Lower leg skin (tissue), 3 donors: ENCODE measurements at regions not wholly inside any gene's neighbourhood (a gene's known extent, or its start where the extent isn't known, plus 50 kb on each side); places are given as distances from the start of the nearest gene placed in this dataset.

Experiments used
- CTCF ChIP-seq, 3 donors: fragments of 450-650 bp; IDR thresholded peaks; one replicate each; pipeline ENCODE4 v1.5.1; 2016; ENCODE audit warnings: antibody characterized with exemption in 3 of 3, mild to moderate bottlenecking in 3 of 3, moderate library complexity in 2 of 3
- POLR2A ChIP-seq, 2 donors: fragments of 450-650 bp; IDR thresholded peaks; one replicate each; pipeline ENCODE4 v1.6.1; 2016 to 2017; ENCODE audit warnings: antibody characterized with exemption in 2 of 2, mild to moderate bottlenecking in 1 of 2, moderate library complexity in 1 of 2

GRCh38 chr10:57986422-57986821, 281.3 kb downstream of the IPMK start:
- TF ChIP-seq CTCF (IDR thresholded peaks at IDR 0.05) (no peak), POLR2A (IDR thresholded peaks at IDR 0.05) (no peak)
